GM10266 (cell line): ENCODE measurements at regions not wholly inside any gene's neighbourhood (a gene's known extent, or its start where the extent isn't known, plus 50 kb on each side); places are given as distances from the start of the nearest gene placed in this dataset.
"Not testable (repeated sequence)": the region's sequence is repeated elsewhere in the genome, so short reads cannot be mapped to it uniquely, and the experiment has no call there.

Experiments
- DNase-seq: peaks from one replicate; pipeline ENCODE4 v3.0.0; 2012; ENCODE audit errors: extremely low spot score
- CTCF ChIP-seq: IDR thresholded peaks from 2 replicates; pipeline ENCODE4 v1.5.1; 2012; ENCODE audit warnings: mild to moderate bottlenecking, low read depth; ENCODE audit not compliant: control insufficient read depth, insufficient read depth; ENCODE audit errors: missing control alignments

DNA sequence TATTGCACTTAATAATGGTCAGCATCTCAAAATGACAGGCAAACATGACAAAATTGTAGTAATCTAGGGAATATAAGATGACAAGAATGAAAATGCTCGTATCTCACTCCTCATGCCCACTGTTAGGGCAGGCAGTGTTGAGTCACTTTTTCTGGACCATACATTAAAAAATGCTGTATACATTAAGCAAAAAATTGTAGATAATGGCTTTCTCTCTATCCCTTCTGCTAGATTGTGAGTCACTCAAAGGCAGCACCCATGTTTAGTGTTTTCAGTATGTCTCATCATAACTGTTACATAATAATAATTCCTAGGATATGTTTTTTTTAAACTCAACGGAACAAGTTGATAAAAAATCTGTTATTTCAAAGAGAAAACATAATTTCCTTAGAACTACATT is 199.3 kb downstream of the TENT5A start:
- no peak for TF ChIP-seq CTCF
- DNase-seq: no peak

DNA sequence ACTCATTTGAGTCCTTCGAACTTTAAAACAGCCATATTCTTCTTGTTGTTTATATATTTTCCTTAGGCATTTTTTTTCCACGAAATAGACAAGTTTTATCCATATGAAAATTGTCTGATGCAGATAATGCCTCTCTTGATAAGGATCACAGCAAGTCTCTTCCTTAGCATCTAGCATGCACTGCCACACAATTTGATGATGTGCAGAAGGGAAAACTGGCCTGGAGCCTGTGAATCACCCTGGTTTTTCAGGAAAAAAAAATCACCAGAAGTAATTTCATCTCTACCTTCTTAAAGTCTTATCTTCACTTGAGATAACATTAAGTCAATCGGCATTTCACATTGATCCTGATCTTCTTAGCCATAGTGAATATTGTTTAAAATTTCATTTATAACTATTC is 199.8 kb downstream of the TENT5A start:
- no peak for TF ChIP-seq CTCF
- no peak for DNase-seq

- TF ChIP-seq CTCF: no peak
- no peak for DNase-seq
Measured at GRCh38 chr6:81547149-81547548, 205.3 kb downstream of the TENT5A start.

GRCh38 chr6:81534934-81535465 is 217.5 kb downstream of the TENT5A start:
- no peak for DNase-seq
- no peak for TF ChIP-seq CTCF

- no peak for DNase-seq
- TF ChIP-seq CTCF: no peak
Measured at GRCh38 chr6:81531869-81532561, 220.5 kb downstream of the TENT5A start.

GRCh38 chr6:81517455-81517854 is 235.0 kb downstream of the TENT5A start:
- no peak for DNase-seq
- no peak for TF ChIP-seq CTCF

DNA sequence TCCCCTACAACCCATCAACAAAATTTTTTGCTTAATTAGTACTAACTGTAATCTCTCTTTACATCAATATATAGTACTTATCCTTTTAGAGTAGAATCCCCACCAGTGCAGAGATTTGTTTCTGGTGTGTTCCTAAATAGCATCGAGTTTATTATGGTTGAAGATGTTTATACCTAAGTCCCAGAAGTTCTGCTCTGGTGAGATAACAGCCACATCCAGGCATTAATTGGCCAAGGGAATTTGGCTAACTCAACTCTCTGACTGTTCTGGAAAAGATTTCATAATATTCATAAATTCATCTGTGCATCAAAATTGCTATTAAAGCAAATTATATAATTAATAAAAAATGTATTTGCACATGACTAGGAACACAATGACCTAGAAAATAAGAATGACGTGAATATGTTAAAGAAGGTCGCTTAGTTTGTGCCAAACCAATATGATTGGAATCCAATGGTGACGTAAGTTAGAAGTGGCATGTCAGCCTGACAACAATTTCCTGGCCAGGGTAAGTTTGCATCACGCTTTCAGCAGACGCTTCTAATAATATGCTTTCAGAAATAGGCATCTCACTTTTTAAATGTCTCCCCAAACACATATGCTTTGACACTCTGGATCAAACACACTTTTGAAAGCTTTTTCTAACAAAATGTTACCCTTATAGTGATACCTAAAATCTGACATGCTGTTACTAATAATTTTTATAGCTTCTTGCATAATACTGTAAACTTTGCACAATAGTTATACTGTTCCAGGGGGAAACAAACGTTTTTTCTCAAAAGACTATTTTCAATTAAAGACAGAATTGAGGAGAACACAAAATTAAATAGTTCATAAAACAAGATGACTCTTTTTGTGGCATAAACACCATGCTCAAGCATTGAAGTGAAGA is 236.7 kb downstream of the TENT5A start:
- no peak for TF ChIP-seq CTCF
- DNase-seq: no peak

GRCh38 chr6:81514195-81514594 is 238.3 kb downstream of the TENT5A start:
- not testable (repeated sequence) for DNase-seq
